ENCODE measurements at regions not wholly inside any gene's neighbourhood (a gene's known extent, or its start where the extent isn't known, plus 50 kb on each side); places are given as distances from the start of the nearest gene placed in this dataset.

DNA sequence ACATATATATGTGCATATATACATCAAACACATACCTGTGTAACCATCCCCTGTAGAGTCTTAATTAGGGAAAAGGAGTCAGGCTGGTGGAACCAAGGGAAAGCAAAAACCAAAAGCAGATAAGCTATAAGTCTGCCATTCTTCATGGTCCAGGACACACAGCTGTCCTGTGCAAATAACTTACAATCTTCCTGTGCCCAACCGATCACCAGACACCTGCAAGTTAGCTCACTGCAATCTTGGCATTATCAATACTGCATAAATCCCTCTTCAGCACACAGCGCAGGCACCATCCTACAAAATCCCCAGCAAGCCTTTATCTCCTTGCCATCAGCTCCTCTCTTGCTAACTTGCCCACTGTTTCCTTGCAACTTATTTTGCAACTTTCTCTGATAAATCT is 60.8 kb upstream of the DYNAP start:
- Mint-ChIP-seq H3K9me3 (ENCODE audit: unreplicated experiment) (no peaks in the 10 kb centered on the region), H3K4me3 (ENCODE audit: unreplicated experiment) (no peak overlapping the region), H3K27me3 (ENCODE audit: unreplicated experiment) (no peaks in the 10 kb centered on the region), H3K4me1 (ENCODE audit: unreplicated experiment) (no peaks in the 10 kb centered on the region), H3K27ac (ENCODE audit: unreplicated experiment) (no peak overlapping the region), H3K36me3 (ENCODE audit: low read depth, unreplicated experiment) (no peaks in the 10 kb centered on the region)
- DNase-seq (ENCODE audit: low spot score) = no peak
- TF ChIP-seq, protein P1, sequence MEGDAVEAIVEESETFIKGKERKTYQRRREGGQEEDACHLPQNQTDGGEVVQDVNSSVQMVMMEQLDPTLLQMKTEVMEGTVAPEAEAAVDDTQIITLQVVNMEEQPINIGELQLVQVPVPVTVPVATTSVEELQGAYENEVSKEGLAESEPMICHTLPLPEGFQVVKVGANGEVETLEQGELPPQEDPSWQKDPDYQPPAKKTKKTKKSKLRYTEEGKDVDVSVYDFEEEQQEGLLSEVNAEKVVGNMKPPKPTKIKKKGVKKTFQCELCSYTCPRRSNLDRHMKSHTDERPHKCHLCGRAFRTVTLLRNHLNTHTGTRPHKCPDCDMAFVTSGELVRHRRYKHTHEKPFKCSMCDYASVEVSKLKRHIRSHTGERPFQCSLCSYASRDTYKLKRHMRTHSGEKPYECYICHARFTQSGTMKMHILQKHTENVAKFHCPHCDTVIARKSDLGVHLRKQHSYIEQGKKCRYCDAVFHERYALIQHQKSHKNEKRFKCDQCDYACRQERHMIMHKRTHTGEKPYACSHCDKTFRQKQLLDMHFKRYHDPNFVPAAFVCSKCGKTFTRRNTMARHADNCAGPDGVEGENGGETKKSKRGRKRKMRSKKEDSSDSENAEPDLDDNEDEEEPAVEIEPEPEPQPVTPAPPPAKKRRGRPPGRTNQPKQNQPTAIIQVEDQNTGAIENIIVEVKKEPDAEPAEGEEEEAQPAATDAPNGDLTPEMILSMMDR (IDR thresholded peaks at IDR 0.05; ENCODE audit: unreplicated experiment) = no peak

DNA sequence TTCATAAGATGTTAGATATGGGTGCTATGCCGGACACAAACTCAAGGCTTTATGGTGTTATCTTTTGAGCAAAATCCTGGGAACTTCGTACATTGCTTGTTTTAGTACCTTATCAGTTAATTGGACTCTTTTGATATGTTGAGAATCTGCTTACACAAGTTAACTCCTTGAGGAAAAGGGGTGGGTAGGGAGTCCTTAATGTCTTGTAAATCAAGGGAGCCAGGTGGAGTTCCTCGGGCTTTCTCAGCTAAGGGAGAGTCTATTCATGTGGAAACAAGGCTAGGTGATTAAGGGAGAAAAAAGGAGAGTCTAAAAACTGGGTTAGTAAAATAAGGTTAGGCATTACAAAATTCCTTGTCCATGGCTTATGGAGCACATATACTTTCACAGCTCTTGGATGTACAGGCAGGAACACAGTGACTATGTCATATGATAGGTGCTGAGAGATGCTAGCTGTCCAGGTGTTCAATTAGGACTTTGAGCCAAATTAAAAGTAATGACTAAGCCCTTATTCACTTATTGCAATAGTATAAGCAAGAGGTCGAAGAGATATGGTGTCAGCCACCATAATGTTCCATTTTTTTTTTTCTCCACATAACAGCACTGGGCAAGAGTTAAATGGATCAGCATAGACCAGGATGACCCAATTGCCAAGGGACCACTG is 59.5 kb upstream of the DYNAP start:
- Mint-ChIP-seq H3K36me3 (ENCODE audit: low read depth, unreplicated experiment) (no peaks in the 10 kb centered on the region), H3K4me1 (ENCODE audit: unreplicated experiment) (no peaks in the 10 kb centered on the region), H3K27ac (ENCODE audit: unreplicated experiment) (no peak overlapping the region), H3K9me3 (ENCODE audit: unreplicated experiment) (no peaks in the 10 kb centered on the region), H3K27me3 (ENCODE audit: unreplicated experiment) (no peaks in the 10 kb centered on the region), H3K4me3 (ENCODE audit: unreplicated experiment) (no peak overlapping the region)
- TF ChIP-seq, protein P1 (IDR thresholded peaks at IDR 0.05; ENCODE audit: unreplicated experiment) = no peak
- DNase-seq (ENCODE audit: low spot score) = no peak

DNA sequence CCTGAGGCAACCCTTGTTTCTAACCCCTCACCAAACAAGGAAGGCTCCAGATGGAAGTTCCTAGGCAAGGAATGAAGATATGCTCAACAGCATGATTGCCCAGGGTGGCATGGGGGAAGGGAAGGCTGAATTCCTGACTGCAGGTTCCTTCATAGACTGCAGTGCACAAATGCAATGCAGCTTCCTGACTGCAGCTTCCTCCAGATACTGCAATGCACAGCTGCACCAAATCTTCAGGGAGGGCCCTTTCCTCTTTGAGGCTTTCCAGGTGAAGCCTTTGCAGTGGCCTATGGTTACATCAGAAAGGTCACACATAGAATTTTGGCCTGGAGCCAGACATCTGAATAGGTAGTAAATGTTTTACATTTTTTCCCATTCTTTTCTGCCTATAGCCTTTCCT is 58.8 kb upstream of the DYNAP start:
- H3K27ac Mint-ChIP-seq (ENCODE audit: unreplicated experiment) = no peak overlapping the region
- H3K9me3 Mint-ChIP-seq (ENCODE audit: unreplicated experiment) = no peaks in the 10 kb centered on the region
- H3K27me3 Mint-ChIP-seq (ENCODE audit: unreplicated experiment) = no peaks in the 10 kb centered on the region
- no peaks in the 10 kb centered on the region for H3K36me3 Mint-ChIP-seq (ENCODE audit: low read depth, unreplicated experiment)
- H3K4me3 Mint-ChIP-seq (ENCODE audit: unreplicated experiment) = no peak overlapping the region
- H3K4me1 Mint-ChIP-seq (ENCODE audit: unreplicated experiment) = no peaks in the 10 kb centered on the region
- TF ChIP-seq, protein P1 (IDR thresholded peaks at IDR 0.05; ENCODE audit: unreplicated experiment) = no peak
- no peak for DNase-seq (ENCODE audit: low spot score)

DNA sequence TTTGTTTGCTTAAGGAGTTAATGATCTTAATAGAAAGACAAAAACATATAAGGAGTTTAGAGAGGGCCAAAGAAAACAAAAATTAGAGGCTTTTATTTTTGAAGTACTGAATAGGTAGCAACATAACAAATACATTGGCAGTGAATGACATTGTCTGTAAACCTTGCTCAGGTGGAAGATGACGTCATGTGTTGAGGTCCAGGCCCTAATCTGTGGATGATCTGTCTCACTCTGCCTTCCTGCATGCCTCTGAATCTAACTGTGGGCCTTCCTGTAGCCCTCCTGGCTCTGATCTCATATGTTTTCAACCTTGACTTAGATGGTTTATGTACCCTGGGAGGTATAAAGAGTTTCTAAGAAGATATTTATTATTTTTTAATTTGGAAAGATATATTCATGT is 58.1 kb upstream of the DYNAP start:
- H3K4me3 Mint-ChIP-seq (ENCODE audit: unreplicated experiment) = no peak overlapping the region
- DNase-seq (ENCODE audit: low spot score) = no peak
- no peak overlapping the region for H3K27ac Mint-ChIP-seq (ENCODE audit: unreplicated experiment)
- no peaks in the 10 kb centered on the region for H3K27me3 Mint-ChIP-seq (ENCODE audit: unreplicated experiment)
- no peaks in the 10 kb centered on the region for H3K4me1 Mint-ChIP-seq (ENCODE audit: unreplicated experiment)
- no peaks in the 10 kb centered on the region for H3K9me3 Mint-ChIP-seq (ENCODE audit: unreplicated experiment)
- TF ChIP-seq, protein P1 (IDR thresholded peaks at IDR 0.05; ENCODE audit: unreplicated experiment) = no peak
- H3K36me3 Mint-ChIP-seq (ENCODE audit: low read depth, unreplicated experiment) = no peaks in the 10 kb centered on the region
